ENCODE measurements at regions not wholly inside any gene's neighbourhood (a gene's known extent, or its start where the extent isn't known, plus 50 kb on each side); places are given as distances from the start of the nearest gene placed in this dataset.

DNA sequence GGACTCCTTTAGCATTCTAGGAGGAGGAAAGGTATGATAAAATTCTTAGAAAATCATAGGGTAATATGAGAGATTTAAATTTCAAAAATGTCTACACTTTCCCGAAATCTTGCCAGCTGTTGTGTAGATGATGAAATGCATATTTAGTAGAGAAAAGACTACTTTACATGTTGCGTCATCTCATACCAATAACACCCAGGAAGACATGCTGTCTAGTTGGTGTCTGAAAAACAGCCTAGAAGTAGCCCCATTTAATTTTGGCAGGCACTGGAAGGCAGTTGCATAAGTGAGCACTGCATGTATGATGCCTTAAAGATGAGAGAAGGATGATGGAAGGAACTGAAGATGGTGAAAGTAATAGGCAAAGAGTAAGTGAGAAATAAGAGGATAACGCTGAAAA lies 310.5 kb upstream of the TPM1 start:
- Histone ChIP-seq H3K9ac (ENCODE audit: low read depth in 1 of 2, low read length in 2 of 2) (no peak overlapping the region), H3K9me3 (ENCODE audit: control insufficient read depth in 1 of 2, low read length in 2 of 2) (no peaks in the 10 kb centered on the region), H3K4me3 (ENCODE audit: low read depth in 1 of 2, low read length in 2 of 2) (no peak overlapping the region), H3K4me1 (ENCODE audit: control insufficient read depth in 1 of 2, insufficient read depth in 2 of 2, low read length in 2 of 2) (no peaks in the 10 kb centered on the region), H3K27ac (ENCODE audit: low read depth, low read length) (no peak overlapping the region), H3K27me3 (ENCODE audit: control insufficient read depth in 1 of 2, insufficient read depth in 2 of 2, low read length in 2 of 2) (no peaks in the 10 kb centered on the region), H3K36me3 (ENCODE audit: control insufficient read depth in 1 of 2, insufficient read depth in 2 of 2, low read length in 2 of 2) (peaks cover 8 to 45% of the 10 kb centered on the region in 2 donors)

- Histone ChIP-seq H3K9ac (ENCODE audit: low read depth in 1 of 2, low read length in 2 of 2) (no peak overlapping the region), H3K36me3 (ENCODE audit: control insufficient read depth in 1 of 2, insufficient read depth in 2 of 2, low read length in 2 of 2) (peaks cover 19 to 53% of the 10 kb centered on the region in 2 donors), H3K27ac (ENCODE audit: low read depth, low read length) (no peak overlapping the region), H3K9me3 (ENCODE audit: control insufficient read depth in 1 of 2, low read length in 2 of 2) (no peaks in the 10 kb centered on the region), H3K4me1 (ENCODE audit: control insufficient read depth in 1 of 2, insufficient read depth in 2 of 2, low read length in 2 of 2) (no peaks in the 10 kb centered on the region), H3K27me3 (ENCODE audit: control insufficient read depth in 1 of 2, insufficient read depth in 2 of 2, low read length in 2 of 2) (no peaks in the 10 kb centered on the region), H3K4me3 (ENCODE audit: low read depth in 1 of 2, low read length in 2 of 2) (no peak overlapping the region)
Measured at GRCh38 chr15:62734706-62735105, 307.8 kb upstream of the TPM1 start.

DNA sequence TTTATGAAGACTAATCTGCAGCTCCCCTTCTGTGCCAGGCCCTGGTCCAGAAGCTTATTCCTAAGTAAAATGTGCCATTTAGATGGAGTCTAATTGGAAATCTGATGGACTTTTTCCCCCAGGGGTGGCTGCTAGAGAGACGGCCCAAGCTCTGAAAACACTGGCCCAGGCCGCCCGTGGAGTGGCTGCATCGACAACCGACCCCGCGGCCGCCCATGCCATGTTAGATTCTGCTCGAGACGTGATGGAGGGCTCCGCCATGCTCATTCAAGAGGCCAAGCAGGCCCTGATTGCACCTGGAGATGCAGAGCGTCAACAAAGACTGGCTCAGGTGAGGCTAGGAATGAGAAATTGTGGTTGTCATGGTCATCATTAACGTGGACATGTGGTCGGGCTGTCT lies 305.8 kb upstream of the TPM1 start:
- no peaks in the 10 kb centered on the region for H3K4me1 ChIP-seq (ENCODE audit: control insufficient read depth in 1 of 2, insufficient read depth in 2 of 2, low read length in 2 of 2)
- H3K36me3 ChIP-seq (ENCODE audit: control insufficient read depth in 1 of 2, insufficient read depth in 2 of 2, low read length in 2 of 2): peaks cover 16 to 65% of the 10 kb centered on the region in 2 donors
- no peaks in the 10 kb centered on the region for H3K9me3 ChIP-seq (ENCODE audit: control insufficient read depth in 1 of 2, low read length in 2 of 2)
- H3K27me3 ChIP-seq (ENCODE audit: control insufficient read depth in 1 of 2, insufficient read depth in 2 of 2, low read length in 2 of 2): no peaks in the 10 kb centered on the region
- no peak overlapping the region for H3K9ac ChIP-seq (ENCODE audit: low read depth in 1 of 2, low read length in 2 of 2)
- H3K4me3 ChIP-seq (ENCODE audit: low read depth in 1 of 2, low read length in 2 of 2): no peak overlapping the region
- H3K27ac ChIP-seq (ENCODE audit: low read depth, low read length): no peak overlapping the region

DNA sequence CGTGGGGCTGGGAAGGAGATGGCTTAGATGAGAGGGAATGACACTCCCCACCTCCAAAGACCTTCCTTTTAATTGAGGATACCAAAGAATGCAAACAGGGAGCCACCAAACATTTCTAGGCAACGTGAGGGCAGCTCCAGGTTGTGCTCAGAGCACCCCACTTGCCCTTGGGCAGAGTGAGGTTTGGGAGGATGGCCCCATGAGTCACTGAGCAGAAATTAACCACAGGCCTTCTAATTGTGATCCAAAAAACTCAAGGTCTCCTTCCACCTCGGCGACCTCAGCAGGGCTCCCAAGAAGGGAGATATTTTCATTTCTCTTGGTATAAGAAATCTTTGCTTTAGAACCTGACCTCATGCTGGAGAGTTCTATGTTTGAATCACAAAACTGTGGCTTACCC lies 305.0 kb upstream of the TPM1 start:
- H3K27me3 ChIP-seq (ENCODE audit: control insufficient read depth in 1 of 2, insufficient read depth in 2 of 2, low read length in 2 of 2): no peaks in the 10 kb centered on the region
- no peaks in the 10 kb centered on the region for H3K9me3 ChIP-seq (ENCODE audit: control insufficient read depth in 1 of 2, low read length in 2 of 2)
- peaks cover 3 to 4% of the 10 kb centered on the region in 2 donors for H3K4me1 ChIP-seq (ENCODE audit: control insufficient read depth in 1 of 2, insufficient read depth in 2 of 2, low read length in 2 of 2)
- peaks cover 15 to 62% of the 10 kb centered on the region in 2 donors for H3K36me3 ChIP-seq (ENCODE audit: control insufficient read depth in 1 of 2, insufficient read depth in 2 of 2, low read length in 2 of 2)
- H3K27ac ChIP-seq (ENCODE audit: low read depth, low read length): no peak overlapping the region
- no peak overlapping the region for H3K4me3 ChIP-seq (ENCODE audit: low read depth in 1 of 2, low read length in 2 of 2)
- H3K9ac ChIP-seq (ENCODE audit: low read depth in 1 of 2, low read length in 2 of 2): no peak overlapping the region

- Histone ChIP-seq H3K9ac (ENCODE audit: low read depth in 1 of 2, low read length in 2 of 2) (no peak overlapping the region), H3K9me3 (ENCODE audit: control insufficient read depth in 1 of 2, low read length in 2 of 2) (no peaks in the 10 kb centered on the region), H3K36me3 (ENCODE audit: control insufficient read depth in 1 of 2, insufficient read depth in 2 of 2, low read length in 2 of 2) (peaks cover 13 to 64% of the 10 kb centered on the region in 2 donors), H3K4me3 (ENCODE audit: low read depth in 1 of 2, low read length in 2 of 2) (no peak overlapping the region), H3K27ac (ENCODE audit: low read depth, low read length) (no peak overlapping the region), H3K4me1 (ENCODE audit: control insufficient read depth in 1 of 2, insufficient read depth in 2 of 2, low read length in 2 of 2) (peaks cover 3 to 4% of the 10 kb centered on the region in 2 donors), H3K27me3 (ENCODE audit: control insufficient read depth in 1 of 2, insufficient read depth in 2 of 2, low read length in 2 of 2) (no peaks in the 10 kb centered on the region)
Measured at GRCh38 chr15:62739082-62739481, 303.5 kb upstream of the TPM1 start.

- Histone ChIP-seq H3K27me3 (ENCODE audit: control insufficient read depth in 1 of 2, insufficient read depth in 2 of 2, low read length in 2 of 2) (no peaks in the 10 kb centered on the region), H3K9ac (ENCODE audit: low read depth in 1 of 2, low read length in 2 of 2) (no peak overlapping the region), H3K36me3 (ENCODE audit: control insufficient read depth in 1 of 2, insufficient read depth in 2 of 2, low read length in 2 of 2) (peaks cover 13 to 65% of the 10 kb centered on the region in 2 donors), H3K4me1 (ENCODE audit: control insufficient read depth in 1 of 2, insufficient read depth in 2 of 2, low read length in 2 of 2) (peaks cover 3 to 4% of the 10 kb centered on the region in 2 donors), H3K27ac (ENCODE audit: low read depth, low read length) (no peak overlapping the region), H3K4me3 (ENCODE audit: low read depth in 1 of 2, low read length in 2 of 2) (no peak overlapping the region), H3K9me3 (ENCODE audit: control insufficient read depth in 1 of 2, low read length in 2 of 2) (no peaks in the 10 kb centered on the region)
Measured at GRCh38 chr15:62739507-62739906, 303.0 kb upstream of the TPM1 start.

GRCh38 chr15:62740141-62741004 lies 302.2 kb upstream of the TPM1 start:
- Histone ChIP-seq H3K27me3 (ENCODE audit: control insufficient read depth in 1 of 2, insufficient read depth in 2 of 2, low read length in 2 of 2) (no peaks in the 10 kb centered on the region), H3K36me3 (ENCODE audit: control insufficient read depth in 1 of 2, insufficient read depth in 2 of 2, low read length in 2 of 2) (peaks cover 13 to 58% of the 10 kb centered on the region in 2 donors), H3K9ac (ENCODE audit: low read depth in 1 of 2, low read length in 2 of 2) (no peak overlapping the region), H3K4me3 (ENCODE audit: low read depth in 1 of 2, low read length in 2 of 2) (no peak overlapping the region), H3K27ac (ENCODE audit: low read depth, low read length) (no peak overlapping the region), H3K9me3 (ENCODE audit: control insufficient read depth in 1 of 2, low read length in 2 of 2) (no peaks in the 10 kb centered on the region), H3K4me1 (ENCODE audit: control insufficient read depth in 1 of 2, insufficient read depth in 2 of 2, low read length in 2 of 2) (peaks cover 3 to 4% of the 10 kb centered on the region in 2 donors)

GRCh38 chr15:62741106-62741505 lies 301.4 kb upstream of the TPM1 start:
- Histone ChIP-seq H3K4me3 (ENCODE audit: low read depth in 1 of 2, low read length in 2 of 2) (no peak overlapping the region), H3K36me3 (ENCODE audit: control insufficient read depth in 1 of 2, insufficient read depth in 2 of 2, low read length in 2 of 2) (peaks cover 13 to 59% of the 10 kb centered on the region in 2 donors), H3K27me3 (ENCODE audit: control insufficient read depth in 1 of 2, insufficient read depth in 2 of 2, low read length in 2 of 2) (no peaks in the 10 kb centered on the region), H3K9ac (ENCODE audit: low read depth in 1 of 2, low read length in 2 of 2) (no peak overlapping the region), H3K27ac (ENCODE audit: low read depth, low read length) (no peak overlapping the region), H3K4me1 (ENCODE audit: control insufficient read depth in 1 of 2, insufficient read depth in 2 of 2, low read length in 2 of 2) (peaks cover 3 to 4% of the 10 kb centered on the region in 2 donors), H3K9me3 (ENCODE audit: control insufficient read depth in 1 of 2, low read length in 2 of 2) (no peaks in the 10 kb centered on the region)

DNA sequence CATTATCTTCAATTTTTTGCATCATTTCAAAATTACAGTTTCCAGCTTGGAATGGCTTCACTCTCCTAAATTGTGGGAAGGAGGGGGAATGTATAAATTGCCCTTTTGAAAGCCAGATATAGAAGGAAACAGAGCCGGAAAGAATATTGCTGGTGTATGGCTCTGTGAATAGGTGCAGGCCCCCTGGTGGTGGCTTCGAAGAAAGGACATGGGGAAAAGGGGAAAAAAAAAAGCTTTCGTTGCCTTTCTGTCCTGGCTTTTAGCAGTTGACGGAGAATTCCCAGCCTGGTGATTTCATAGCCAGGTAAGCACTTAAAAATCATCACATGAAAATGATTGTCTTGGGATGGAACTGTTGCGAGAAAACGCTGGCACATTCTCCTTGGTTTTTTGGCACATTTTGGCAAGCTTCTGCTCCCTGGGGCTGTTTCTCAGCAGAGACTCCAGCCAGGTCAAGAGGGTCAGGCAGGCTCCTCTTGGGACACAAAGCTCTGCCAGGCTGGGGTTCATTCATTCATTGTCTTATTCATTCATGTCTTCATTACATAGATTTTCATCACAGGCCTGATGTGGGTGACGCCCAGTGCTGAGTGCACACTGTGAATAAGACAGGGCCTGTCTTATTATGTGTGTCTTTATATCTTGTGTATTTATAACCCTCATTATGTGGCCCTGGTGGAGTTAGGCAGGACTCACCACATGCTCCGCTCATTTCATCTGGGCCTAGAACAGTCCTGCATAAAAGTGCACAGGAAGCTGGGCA lies 300.0 kb upstream of the TPM1 start:
- no peak overlapping the region for H3K27ac ChIP-seq (ENCODE audit: low read depth, low read length)
- no peak overlapping the region for H3K4me3 ChIP-seq (ENCODE audit: low read depth in 1 of 2, low read length in 2 of 2)
- H3K36me3 ChIP-seq (ENCODE audit: control insufficient read depth in 1 of 2, insufficient read depth in 2 of 2, low read length in 2 of 2): peaks cover 13 to 48% of the 10 kb centered on the region in 2 donors
- H3K9me3 ChIP-seq (ENCODE audit: control insufficient read depth in 1 of 2, low read length in 2 of 2): no peaks in the 10 kb centered on the region
- H3K9ac ChIP-seq (ENCODE audit: low read depth in 1 of 2, low read length in 2 of 2): no peak overlapping the region
- peaks cover 3 to 4% of the 10 kb centered on the region in 2 donors for H3K4me1 ChIP-seq (ENCODE audit: control insufficient read depth in 1 of 2, insufficient read depth in 2 of 2, low read length in 2 of 2)
- no peaks in the 10 kb centered on the region for H3K27me3 ChIP-seq (ENCODE audit: control insufficient read depth in 1 of 2, insufficient read depth in 2 of 2, low read length in 2 of 2)

DNA sequence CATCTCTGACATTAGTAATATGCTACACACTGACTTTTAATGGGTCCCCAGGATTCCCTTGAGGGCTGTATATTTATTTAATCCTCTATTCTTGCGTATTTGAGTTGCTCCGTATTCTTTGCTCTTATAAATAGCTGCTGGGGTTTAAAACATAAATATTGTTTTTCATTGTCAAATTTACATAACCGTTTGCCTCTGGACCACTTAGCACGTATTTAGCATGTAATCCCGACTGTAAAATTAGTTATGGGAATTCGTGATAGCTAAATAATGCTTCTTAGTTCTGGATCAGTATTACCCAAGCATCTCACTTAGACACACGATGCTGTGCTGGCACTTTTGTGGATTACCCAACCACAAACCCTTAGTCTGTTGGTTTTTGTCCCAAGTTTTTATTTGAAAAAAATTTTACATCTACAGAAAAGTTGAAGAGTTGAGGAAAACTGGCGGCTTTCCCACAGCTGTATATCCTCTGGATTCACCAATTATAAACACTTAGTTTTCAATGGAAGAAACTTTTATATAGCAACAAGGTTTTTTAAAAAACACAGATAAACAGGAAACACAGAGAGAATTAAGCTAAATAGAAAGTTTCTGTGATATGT lies 296.8 kb upstream of the TPM1 start:
- Histone ChIP-seq H3K36me3 (ENCODE audit: control insufficient read depth in 1 of 2, insufficient read depth in 2 of 2, low read length in 2 of 2) (peaks cover 0 to 41% of the 10 kb centered on the region in 2 donors), H3K4me3 (ENCODE audit: low read depth in 1 of 2, low read length in 2 of 2) (no peak overlapping the region), H3K9ac (ENCODE audit: low read depth in 1 of 2, low read length in 2 of 2) (no peak overlapping the region), H3K27me3 (ENCODE audit: control insufficient read depth in 1 of 2, insufficient read depth in 2 of 2, low read length in 2 of 2) (no peaks in the 10 kb centered on the region), H3K27ac (ENCODE audit: low read depth, low read length) (no peak overlapping the region), H3K4me1 (ENCODE audit: control insufficient read depth in 1 of 2, insufficient read depth in 2 of 2, low read length in 2 of 2) (peaks cover 3 to 4% of the 10 kb centered on the region in 2 donors), H3K9me3 (ENCODE audit: control insufficient read depth in 1 of 2, low read length in 2 of 2) (no peaks in the 10 kb centered on the region)
